NB4 (cell line): ENCODE measurements at regions not wholly inside any gene's neighbourhood (a gene's known extent, or its start where the extent isn't known, plus 50 kb on each side); places are given as distances from the start of the nearest gene placed in this dataset.

Experiments used
- TF ChIP-seq, protein P1 (sequence below): IDR thresholded peaks from one replicate; pipeline ENCODE4 v1.5.1; 2012; ENCODE audit warnings: low read depth, low read length
- TF ChIP-seq, protein P2 (sequence below): IDR thresholded peaks from 2 replicates; pipeline ENCODE4 v1.6.1; 2011; ENCODE audit warnings: low read depth, low read length

DNA sequence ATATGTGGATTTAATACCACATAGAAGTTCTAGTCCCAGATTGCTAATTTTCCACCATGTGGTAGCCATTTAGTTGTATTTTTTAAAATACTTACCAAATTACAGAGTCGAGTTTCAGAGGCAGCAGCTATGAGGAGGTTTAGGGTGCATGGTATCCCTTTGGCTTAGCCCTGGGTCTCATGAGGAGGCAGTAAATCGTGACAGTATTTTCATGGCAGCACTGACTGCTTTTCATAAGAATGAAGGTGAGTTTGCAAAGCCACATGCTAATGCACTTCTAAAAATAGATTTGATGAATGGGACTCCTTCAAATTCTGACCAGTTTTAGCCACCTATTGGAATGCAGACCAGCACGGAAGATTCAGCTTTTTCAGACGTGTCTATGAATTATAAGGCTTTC, 114.0 kb upstream of the FRG1 start:
- TF ChIP-seq, protein P1, sequence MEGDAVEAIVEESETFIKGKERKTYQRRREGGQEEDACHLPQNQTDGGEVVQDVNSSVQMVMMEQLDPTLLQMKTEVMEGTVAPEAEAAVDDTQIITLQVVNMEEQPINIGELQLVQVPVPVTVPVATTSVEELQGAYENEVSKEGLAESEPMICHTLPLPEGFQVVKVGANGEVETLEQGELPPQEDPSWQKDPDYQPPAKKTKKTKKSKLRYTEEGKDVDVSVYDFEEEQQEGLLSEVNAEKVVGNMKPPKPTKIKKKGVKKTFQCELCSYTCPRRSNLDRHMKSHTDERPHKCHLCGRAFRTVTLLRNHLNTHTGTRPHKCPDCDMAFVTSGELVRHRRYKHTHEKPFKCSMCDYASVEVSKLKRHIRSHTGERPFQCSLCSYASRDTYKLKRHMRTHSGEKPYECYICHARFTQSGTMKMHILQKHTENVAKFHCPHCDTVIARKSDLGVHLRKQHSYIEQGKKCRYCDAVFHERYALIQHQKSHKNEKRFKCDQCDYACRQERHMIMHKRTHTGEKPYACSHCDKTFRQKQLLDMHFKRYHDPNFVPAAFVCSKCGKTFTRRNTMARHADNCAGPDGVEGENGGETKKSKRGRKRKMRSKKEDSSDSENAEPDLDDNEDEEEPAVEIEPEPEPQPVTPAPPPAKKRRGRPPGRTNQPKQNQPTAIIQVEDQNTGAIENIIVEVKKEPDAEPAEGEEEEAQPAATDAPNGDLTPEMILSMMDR = no peak
- TF ChIP-seq, protein P2, sequence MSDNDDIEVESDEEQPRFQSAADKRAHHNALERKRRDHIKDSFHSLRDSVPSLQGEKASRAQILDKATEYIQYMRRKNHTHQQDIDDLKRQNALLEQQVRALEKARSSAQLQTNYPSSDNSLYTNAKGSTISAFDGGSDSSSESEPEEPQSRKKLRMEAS = no peak
